HL-60 (cell line): ENCODE measurements at regions not wholly inside any gene's neighbourhood (a gene's known extent, or its start where the extent isn't known, plus 50 kb on each side); places are given as distances from the start of the nearest gene placed in this dataset.

Source experiments
- CTCF ChIP-seq: IDR thresholded peaks from one replicate; pipeline ENCODE4 v1.5.1; 2011; ENCODE audit warnings: low read length, control low read depth, inconsistent platforms; ENCODE audit not compliant: insufficient read depth
- GABPA ChIP-seq: IDR thresholded peaks from 2 replicates; pipeline ENCODE4 v1.6.1; 2012; ENCODE audit warnings: low read depth
- POLR2AphosphoS5 ChIP-seq: IDR thresholded peaks from 2 replicates; pipeline ENCODE4 v1.6.1; 2012; ENCODE audit warnings: low read depth
- REST ChIP-seq: IDR thresholded peaks from 2 replicates; pipeline ENCODE4 v1.6.1; 2012; ENCODE audit warnings: low read depth; ENCODE audit not compliant: insufficient replicate concordance
- SPI1 ChIP-seq: IDR thresholded peaks from 2 replicates; pipeline ENCODE4 v1.6.1; 2012; ENCODE audit warnings: low read depth, mild to moderate bottlenecking, borderline replicate concordance

- TF ChIP-seq CTCF (no peak), POLR2AphosphoS5 (no peak), REST (no peak), SPI1 (no peak), GABPA (no peak)
Measured at GRCh38 chr13:55543053-55543452, 1597.7 kb upstream of the PRR20A start.
